ENCODE measurements at regions not wholly inside any gene's neighbourhood (a gene's known extent, or its start where the extent isn't known, plus 50 kb on each side); places are given as distances from the start of the nearest gene placed in this dataset.

DNA sequence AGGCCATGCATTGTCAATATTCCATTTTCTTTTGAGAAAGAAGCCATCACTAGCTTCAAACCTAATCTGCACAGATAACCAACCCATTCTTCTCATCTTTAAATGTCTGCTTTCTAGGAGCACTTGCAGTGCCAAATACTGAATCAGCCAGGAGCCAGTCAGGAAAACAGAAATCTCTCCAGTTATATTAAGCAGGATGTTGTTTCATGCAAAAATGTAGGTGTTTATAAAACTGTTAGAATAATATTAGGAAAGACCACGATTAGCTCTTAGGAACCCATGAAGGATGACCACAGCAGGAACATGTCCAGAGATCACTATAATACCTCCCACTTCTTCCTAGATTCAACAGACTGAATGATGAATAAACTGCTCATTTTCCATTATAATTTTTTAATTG lies 86.0 kb downstream of the TTC32 start:
- TF ChIP-seq CTCF (IDR thresholded peaks at IDR 0.05; ENCODE audit: low read depth, low read length) (no peak), POLR2A (IDR thresholded peaks at IDR 0.05; ENCODE audit: extremely low read depth, insufficient read length) (no peak), MYC (IDR thresholded peaks at IDR 0.05; ENCODE audit: low read depth, low read length) (no peak)
- TF ChIP-seq, protein P1, sequence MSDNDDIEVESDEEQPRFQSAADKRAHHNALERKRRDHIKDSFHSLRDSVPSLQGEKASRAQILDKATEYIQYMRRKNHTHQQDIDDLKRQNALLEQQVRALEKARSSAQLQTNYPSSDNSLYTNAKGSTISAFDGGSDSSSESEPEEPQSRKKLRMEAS (IDR thresholded peaks at IDR 0.05; ENCODE audit: low read depth, low read length), result no peak
